ENCODE measurements at regions not wholly inside any gene's neighbourhood (a gene's known extent, or its start where the extent isn't known, plus 50 kb on each side); places are given as distances from the start of the nearest gene placed in this dataset.

DNA sequence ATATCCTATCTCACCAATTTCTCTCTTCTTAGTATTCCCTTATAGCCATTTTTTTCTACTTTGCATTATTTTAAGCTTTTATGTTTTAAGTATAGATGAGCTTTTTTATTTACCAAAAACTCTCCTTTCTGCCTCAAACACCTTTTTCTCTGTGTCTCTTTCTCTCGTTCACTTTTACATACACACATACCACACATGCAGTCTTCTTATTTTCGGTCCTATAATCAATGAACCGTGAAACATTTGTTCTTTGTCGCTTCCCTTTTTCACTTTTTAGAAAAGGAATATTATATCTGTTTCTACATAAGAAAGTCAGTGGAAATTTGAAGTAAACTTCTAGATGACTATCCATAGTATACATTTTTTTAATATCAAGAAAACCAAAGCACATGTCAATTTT is 183.2 kb downstream of the MRPL39 start:
- DNase-seq (ENCODE audit: low read depth in 2 of 2) = no peak

DNA sequence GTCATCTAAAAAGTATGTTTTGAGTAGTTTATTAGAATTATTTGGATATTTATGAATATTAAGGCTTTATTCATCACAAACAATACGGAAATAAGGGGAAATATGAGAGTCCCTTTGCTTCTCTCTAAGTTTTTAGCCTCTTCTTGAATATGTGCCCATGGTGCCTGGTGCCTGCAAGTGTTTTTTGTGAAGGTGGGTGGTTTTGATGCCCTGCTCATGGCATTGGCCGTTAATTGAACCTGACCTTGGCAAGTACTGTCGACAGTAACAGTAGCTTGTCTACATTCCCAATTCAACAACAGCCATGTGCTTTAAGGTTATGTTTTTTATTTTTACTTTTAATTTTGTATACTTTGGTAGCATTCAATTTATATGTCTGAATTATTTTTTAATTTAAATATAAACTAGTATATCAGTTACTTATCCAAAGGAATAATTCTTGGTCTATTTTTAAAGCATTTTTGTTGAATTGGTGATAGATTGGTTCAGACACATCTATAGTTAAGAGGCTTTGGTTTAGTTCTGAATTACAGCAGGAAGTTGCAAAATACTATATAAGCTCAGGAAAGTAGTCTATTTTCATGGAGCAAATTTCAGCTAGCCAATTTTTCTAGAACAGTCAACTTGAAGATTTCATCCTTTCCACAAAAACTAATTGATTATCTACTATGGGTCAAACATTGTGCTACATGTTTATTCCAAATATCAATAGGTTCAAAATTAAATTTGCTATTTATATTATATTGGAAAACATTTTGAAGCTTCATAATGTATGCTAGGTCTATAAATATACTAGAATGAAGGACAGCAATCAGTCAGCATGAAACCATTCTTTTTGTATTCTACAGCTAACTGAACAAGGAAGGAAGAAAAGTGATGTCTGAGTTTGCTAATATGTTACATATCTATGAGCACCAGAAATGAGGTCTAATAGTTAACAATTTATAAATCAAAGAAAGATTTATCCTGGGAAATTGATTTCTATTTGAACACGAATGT is 184.4 kb downstream of the MRPL39 start:
- no peak for DNase-seq (ENCODE audit: low read depth in 2 of 2)

DNA sequence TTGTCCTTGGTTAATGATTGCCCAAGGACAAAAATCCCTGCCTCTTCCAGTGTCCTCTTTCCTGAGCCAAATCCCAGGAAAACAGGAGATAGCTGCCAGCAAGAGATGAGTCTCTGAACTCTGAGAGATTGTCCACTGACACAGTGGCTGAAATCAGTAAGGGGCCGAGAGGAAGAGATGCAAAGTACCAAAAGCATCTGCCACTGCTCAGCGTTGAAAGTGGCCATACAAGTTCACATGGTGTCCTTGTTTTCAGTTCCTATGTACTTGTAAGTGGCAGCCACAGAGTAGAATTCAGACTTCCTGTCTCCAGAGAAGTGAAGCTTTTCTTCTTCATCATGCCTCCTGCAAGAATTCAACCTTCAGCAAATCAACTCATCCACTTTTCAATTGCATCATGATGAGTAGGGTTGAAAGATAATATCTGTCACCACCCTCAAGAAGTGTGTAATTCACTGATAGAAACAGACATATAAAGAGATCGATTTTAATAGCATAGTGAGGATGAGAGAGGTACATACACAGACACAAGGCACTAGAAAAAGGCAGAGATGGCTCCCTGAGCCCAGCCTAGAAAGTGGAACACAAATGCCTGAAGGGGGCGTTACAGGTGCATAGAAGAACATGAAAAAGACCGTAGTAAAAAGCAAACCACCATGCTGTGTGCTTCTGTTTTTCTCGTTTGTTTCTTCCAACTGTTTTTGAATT is 185.8 kb downstream of the MRPL39 start:
- peak; percentile 29 to 43 for DNase-seq (ENCODE audit: low read depth in 2 of 2)

DNA sequence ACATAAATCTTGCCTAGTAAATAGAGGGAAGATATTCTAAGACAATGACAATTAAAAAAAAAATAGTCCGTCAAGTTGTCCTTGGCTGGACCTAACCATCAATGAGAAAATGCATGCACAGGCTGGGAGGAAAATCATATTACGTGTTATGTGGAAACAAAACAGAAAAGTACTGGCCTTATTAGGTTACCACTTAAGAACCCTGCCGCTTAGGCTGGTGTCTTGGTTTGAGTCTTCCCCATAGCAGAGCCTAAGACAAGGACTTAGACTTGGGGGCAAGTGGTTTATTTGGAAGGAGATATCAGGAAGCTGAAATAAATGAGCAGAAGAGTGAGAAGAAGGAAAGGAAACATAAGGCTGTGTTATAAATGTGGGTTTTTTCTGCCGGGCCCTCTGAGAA is 186.4 kb downstream of the MRPL39 start:
- no peak for DNase-seq (ENCODE audit: low read depth in 2 of 2)

DNA sequence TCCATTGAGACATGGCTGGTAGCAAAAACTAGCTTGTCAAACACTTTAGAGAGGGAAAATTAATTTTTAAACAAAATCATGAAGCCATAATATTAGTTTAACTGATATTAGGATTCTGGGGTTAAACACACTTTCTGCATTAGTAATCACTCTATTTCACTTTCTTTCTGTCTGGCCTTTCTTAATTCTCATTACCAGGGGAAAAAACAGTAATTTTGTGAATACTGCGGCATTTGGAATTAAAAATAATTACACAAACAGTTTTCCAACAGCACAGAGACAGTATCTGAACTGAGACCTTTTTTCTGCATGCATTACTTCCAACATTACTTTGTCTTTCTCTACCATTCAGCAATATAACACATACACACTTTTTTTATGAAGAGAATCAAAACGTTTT is 190.6 kb downstream of the MRPL39 start:
- DNase-seq (ENCODE audit: low read depth in 2 of 2) = no peak

DNA sequence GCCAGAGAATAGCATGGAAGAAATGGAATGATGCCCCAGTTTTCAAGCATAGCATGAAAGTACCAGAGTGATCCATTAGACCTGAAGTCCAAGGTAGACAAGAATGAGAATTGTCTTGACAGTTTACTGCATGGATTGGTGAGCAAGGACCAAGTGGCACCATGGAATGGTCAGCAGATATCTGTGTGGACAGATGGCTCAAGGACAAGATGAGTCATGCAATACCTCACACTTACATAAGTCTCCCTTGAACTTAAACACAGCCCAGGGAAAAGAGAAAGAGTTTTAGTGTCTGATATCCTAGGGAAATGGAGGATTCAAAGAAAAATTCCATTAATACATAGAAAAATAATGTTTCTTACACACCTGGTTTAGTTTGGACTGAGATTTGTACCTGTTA is 195.2 kb downstream of the MRPL39 start:
- DNase-seq (ENCODE audit: low read depth in 2 of 2) = no peak

DNA sequence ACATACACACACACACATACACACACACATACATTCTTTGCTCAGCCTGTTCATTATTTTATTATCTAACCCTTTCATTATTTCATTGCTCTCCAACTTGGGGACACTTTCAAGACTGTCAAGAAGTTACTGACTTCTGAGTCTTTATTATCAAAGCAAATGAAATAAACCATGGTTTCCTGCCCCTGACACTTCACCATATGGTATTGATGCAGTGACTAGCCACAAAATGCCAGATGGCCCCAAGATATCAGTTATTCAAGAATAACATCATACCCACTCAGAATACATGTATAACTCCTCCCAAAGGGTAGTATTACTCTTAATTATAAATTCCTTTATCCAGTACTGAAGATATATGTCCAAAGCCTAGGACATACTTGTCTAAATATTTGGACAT is 197.3 kb downstream of the MRPL39 start:
- no peak for DNase-seq (ENCODE audit: low read depth in 2 of 2)

DNA sequence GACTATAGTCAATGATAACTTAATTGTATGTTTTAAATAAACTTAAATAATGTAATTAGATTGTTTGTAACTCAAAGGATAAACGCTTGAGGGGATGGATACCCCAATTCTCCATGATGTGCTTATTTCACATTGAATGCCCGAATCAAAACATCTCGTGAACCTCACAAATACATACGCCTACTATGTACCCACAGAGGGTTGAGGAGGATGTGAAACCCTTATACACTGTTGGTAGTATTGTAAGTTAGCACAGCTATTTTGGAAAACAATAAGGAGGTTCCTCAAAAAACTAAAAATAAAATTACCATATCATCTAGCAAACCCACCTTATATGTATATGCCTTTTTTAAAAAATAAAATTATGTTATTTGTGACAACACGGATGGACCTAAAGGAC is 198.6 kb downstream of the MRPL39 start:
- DNase-seq (ENCODE audit: low read depth in 2 of 2) = no peak

DNA sequence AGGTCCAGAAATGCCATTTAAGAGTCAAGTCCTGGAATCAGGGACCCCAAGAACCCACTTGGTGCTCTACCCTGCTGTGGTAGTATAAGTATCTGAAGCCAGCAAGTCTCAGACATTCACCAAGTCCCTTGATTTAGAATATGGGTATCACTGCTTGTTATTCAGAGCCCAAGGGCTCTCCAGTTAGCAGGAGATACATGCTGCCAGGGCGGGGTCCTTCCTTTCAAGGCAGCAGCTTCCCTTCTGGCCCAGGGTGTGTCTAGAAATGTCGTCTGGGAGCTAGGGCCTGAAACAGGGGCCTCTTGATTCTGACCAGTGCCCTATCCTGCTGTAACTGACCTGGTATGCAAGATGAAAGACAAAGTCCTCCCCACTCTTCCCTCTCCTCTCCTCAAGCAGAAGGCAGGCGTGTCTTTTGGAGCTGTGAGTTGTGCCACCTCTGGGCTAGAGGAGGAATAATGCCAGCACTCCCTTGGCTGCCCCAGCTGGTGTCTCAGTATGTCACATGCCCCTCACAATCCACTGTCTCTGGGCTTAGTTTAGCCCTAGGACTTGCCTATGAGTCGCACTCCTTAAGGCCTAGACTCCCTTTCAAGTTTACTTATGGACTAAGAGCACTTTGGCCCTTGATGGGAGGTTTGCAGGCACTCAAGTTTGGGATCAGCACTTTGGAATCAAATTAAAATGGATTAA is 200.2 kb downstream of the MRPL39 start:
- DNase-seq (ENCODE audit: low read depth in 2 of 2) = no peak

DNA sequence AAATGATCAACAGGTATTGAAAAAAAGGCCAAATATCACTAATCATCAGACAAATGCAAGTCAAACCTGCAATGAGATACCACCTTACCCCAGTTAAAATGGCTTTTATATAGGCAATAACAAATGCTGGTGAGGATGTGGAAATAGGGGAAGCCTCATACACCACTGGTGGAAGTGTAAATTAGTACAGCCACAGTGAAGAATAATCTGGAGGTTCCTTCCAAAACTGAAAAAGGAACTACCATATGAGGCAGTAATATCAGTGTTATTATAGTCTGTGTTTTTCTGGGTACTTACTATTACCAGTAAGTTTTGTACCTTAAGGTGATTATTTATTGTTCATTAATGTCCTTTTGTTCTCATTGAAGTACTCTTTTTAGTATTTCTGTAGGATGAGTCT is 201.3 kb downstream of the MRPL39 start:
- no peak for DNase-seq (ENCODE audit: low read depth in 2 of 2)

DNA sequence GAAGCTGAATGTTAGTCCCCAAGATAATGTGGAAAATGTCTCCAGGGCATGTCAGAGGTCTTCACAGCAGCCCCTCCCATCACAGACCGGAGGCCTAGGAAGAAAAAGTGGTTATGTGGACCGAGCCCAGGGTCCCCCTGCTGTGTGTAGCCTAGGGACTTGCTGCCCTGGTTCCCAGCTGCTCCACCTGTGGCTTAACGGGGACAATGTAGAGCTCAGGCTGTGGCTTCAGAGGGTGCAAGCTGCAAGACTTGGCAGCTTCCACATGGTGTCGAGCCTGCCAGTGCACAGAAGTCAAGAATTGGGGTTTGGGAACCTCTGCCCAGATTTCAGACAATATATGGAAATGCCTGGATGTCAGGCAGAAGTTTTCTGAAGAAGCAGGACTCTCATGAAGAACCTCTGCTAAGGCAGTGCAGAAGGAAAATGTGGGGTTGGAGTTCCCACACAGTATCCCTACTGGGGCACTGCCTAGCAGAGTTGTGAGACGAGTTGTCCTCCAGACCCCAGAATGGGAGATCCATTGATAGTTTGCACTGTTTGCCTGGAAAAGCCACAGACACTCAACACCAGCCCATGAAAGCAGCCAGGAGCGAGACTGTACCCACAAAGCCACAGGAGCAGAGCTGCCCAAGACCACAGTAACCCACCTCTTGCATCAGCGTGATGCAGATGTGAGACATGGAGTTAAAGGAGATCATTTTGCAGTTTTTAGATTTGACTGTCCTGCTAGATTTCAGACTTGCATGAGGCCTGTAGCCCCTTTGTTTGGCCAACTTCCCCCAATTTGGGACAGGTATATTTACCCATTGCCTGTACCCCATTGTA is 204.9 kb downstream of the MRPL39 start:
- no peak for DNase-seq (ENCODE audit: low read depth in 2 of 2)

DNA sequence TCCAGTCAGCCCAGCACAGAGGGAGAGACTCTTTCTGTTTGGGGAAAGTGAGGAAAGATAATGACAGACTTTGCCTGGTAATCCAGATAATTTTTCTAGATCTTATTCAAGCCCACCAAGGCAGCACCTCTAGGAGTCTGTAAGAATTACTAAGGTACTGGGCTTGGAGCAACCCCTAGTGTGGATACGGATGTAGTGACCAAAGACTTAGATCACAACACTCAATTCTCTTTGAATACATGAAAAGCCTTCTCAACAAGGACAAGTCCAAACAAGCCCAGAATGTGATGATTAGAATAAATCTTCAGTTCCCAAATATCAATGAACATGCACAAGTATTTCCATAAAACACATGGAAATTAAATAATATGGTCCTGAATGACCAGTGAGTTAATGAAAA is 206.9 kb downstream of the MRPL39 start:
- DNase-seq (ENCODE audit: low read depth in 2 of 2) = no peak

DNA sequence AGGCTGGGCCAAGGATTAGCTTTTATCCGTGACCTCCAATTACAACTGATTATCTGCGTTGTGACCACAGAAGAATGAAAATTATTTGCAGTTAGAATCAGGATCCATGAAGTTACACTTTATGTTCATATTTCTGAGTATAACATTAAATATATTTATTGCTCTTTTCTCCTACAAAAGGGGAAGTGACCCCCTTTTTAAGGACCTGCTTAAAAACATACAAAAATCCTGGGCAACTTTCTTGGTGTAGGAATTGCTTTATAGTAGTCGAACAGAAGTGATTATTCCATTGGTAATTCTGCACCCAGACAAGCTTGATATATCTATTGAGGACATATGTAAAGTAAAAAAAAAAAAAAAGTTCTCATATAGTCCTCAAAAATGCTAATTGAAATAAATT is 208.7 kb downstream of the MRPL39 start:
- no peak for DNase-seq (ENCODE audit: low read depth in 2 of 2)

DNA sequence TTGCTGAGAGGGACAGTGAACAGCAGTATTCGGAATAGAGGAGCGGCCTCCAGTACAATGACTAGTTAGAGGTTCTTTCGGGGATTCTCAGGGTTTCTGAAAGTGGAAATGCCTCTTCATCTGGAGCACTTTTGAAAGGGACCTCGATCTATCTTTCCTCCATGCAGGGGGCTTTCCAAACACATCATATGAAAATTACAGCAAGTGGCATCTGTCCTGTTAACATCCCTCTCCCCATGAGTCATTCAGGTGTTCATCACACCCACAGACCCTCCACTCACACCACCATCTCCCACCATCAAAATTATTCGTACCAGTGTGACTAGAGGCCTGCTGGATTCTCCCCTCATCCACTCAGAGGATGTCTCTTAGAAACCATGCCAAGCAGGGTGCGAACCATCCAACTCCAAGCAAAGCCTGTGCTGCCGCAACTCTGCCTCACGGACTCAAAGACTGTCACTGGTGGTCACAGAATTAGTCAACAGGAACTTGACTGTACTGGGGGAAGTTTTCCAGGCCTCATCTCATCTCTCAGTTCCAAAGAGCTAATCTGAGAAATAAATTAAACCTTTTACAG is 211.1 kb downstream of the MRPL39 start:
- peak; percentile 6 to 20 for DNase-seq (ENCODE audit: low read depth in 2 of 2)

DNA sequence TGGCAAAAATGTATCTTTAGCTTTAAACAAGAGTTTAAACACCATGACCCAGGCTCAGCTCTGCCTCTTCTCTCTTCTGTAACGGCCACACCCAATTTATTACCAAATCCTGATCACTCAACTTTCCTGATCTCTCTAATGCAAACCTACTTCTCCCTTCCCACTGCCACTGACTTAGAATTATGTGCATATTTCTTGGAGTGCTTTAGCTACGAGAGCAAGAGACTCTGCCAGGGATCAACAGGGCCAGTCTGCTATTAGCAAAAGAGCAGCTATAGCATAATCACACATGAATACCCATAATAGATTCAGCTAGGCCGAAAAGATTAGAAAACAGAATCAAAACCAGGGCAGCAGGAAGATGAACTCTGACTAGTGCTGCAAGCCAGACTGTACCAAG is 215.5 kb downstream of the MRPL39 start:
- DNase-seq (ENCODE audit: low read depth in 2 of 2) = no peak

DNA sequence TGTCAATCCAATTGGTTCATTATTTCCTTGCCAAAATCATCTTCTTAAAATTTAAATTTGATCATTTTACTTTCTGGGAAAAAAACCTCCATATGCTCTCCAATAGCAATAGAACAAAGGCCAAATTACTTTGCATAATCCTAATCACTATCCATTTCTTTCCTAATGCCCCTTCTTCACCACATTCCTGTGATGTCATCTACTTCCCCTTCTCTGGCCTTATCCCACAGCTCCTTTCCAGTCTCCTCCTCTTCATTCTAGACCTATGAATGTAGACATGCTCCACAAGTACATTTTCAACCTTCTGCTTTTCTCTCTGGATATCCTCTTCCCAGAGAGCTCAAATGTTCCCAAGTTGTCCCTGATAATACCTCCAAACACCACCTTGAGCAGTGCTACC is 216.6 kb downstream of the MRPL39 start:
- DNase-seq (ENCODE audit: low read depth in 2 of 2) = no peak

DNA sequence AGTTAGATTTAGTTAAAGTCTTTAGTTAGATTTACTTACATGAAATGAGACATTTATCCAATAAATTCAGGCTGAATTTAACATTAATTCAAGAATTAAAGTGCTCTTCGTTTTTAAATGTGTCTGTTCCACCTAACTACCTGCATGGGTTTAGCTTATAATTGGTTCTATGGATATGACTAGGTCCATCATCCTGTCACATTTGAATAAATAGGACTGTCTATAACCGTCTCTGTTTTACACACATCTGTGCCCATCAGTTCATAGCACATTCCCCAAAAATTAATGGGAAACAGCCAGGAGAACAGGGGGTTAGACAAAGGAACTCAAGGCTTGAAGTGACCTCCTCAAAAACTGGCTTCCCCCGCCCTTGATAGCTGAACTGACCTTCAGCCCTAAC is 219.6 kb downstream of the MRPL39 start:
- no peak for DNase-seq (ENCODE audit: low read depth in 2 of 2)

DNA sequence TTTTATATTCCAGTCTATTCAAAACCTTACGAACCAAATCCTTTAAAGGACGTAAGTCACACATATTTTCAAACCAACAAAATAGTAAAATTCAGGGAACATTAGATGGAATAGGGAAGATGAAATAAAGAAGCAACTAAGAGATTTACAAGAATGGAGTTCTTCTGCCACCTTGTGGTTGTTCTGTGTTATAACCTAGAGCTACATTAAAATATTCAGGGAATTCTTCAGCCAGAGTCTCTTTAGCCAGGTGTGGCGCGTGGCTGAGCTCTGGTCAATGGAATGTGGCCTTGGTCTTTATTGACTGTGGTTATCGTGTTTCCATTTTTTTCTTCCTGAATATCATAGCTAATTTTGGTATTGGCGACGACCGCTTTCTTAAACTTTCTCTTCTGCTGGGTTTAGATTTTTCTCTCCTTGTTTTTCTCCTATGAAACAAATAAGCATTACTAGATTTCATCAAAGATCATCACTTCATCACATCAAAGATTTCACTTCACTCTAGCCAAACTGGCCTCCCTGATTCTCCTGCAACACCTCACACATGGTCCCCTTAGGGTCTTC is 221.3 kb downstream of the MRPL39 start:
- DNase-seq (ENCODE audit: low read depth in 2 of 2) = no peak

DNA sequence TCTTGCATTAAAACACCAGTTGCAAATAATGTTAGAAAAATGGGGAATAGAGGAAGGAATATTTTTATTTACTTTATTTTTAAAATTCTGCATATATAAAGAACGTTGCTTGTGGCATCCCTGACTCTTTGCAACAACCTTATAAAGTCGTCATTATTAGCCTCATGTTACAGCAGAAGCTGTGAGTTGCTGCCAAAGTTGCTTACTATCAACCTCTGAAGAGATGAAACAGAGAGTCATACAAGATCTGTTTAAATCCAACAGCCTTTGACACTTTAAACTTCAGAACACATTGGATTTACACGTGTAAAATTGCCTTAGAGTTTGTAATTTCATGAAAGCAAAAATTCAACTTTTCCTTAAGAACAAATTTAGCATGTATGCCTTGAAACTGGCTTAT is 221.9 kb downstream of the MRPL39 start:
- no peak for DNase-seq (ENCODE audit: low read depth in 2 of 2)

DNA sequence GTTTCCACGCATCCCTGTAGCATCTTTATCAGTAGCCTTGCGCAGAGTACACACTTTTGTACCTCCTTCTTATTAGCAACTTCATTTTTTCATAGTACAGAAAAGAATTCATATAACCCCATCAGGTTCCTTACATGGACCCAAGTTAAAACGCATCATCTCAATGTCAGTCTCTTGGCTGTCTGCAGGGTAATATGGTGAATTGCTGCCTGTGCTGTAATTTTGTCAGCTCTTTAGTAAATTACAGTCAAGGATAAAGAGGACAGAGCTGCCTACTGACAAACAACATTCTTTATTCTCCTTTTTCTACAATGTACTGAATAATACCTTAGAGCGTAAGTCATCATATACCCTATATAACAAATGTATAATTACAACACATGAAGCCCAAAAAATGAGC is 222.5 kb downstream of the MRPL39 start:
- DNase-seq (ENCODE audit: low read depth in 2 of 2) = no peak

DNA sequence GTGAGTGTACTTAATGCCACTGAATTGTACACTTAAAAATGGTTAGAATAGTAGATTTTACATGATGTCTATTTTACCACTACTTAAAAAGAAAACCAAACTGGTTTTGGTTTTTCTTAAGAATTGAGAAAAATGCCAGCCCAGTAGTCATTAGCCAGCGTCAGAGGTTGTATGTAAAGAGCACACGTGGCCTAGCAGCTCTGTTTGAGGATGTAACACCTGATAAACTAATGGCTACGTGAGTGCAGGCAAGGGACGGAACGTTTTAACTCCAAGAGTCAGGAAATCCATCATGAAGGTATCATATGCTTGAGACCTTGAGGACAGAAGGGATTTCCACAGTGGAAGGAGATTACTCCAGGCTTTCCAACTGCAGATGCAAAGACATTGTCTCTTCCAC is 223.7 kb downstream of the MRPL39 start:
- no peak for DNase-seq (ENCODE audit: low read depth in 2 of 2)
